Amniotic stem cell (primary cell): ENCODE measurements at regions not wholly inside any gene's neighbourhood (a gene's known extent, or its start where the extent isn't known, plus 50 kb on each side); places are given as distances from the start of the nearest gene placed in this dataset.

Source experiments
- DNase-seq: peaks from one replicate; lab custom pipeline; 2025; lab: John Stamatoyannopoulos, UW

DNA sequence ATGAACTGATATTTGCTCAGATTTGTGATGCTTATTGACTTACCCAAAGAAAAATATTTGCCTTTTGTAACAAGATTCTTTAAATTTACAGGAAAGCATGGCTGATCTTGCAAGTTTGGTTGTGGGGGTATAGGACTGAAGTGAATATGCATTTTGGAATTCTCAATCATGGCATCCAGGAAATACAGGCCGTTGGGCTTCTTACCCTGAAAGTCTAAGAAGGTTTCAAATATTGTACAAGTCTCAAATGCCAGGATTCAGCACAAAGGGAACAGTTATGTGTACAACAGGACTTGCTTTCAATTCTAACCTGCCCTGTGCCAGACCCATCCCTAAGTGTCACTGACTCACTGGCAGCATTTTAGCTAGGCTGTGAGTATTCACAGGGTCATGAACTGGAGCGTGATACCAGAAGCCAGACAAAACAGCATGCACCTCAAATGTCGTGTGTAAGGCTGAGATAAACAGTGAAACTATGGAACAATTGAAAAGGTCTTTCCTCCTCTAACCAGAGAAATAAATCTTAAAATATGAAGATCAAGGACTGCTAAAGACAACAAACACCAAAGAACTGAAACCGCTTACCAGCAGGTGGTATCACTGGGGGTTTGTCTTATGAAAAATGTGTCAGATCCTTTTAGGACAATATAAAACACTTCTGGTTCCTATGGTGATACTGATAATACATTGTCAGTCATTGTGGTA, 168.6 kb upstream of the RGMB start:
- DNase-seq = no peak

DNA sequence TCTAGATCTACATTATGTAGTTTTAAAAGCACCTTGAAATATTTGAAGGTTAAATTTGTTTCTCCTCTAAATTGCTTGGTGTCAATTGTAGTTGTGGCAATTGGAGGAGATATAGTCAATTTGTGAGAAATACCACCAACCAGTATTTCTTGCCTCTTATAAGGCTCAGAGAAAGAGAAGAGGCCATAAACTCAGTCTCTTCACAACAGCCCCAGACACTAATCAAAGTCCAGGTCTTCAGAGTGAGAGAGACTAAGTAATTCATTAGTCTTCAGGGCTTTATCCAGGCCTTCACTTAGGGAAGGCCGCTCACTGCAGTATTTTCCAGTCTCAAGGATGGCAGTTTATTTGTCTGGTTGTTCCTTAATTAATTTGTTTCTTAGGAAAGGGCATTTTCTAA, 168.0 kb upstream of the RGMB start:
- DNase-seq = no peak

DNA sequence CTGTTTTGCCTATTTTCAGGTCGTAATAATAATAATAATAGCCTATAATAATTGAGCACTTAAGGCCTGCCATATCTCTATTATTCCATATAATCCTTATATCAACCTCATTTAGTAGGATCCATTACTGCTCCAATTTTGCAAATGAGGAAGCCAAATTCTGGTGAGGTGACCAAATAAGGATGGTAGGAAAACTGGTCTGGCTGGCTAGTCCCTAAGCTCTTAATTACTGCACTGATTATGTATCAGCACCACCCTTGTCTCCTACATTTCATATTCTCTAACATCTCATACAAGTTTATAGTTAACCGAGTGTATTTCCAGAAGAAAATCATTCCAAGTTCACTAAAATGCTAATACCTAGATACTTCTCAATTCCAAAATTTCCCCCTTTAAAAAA, 166.5 kb upstream of the RGMB start:
- no peak for DNase-seq

DNA sequence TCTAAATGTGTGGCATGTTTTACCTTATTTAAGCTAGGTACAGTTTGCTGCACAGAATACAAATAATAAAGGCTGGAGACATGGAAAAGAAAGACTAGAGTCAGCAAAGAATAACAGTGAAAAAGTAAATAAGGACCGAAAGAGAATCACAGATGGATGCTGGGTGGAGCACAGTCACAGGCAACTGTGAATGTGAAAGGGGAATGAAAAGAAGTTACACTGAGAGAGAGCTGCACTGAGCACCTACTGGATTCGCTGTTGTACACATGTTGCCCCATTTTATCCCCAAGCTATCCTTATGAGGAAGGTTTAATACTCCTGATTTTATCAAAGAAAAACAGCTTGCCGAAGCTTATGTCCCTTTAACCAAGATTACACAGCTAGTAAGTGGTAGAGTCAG, 165.4 kb upstream of the RGMB start:
- DNase-seq = no peak

DNA sequence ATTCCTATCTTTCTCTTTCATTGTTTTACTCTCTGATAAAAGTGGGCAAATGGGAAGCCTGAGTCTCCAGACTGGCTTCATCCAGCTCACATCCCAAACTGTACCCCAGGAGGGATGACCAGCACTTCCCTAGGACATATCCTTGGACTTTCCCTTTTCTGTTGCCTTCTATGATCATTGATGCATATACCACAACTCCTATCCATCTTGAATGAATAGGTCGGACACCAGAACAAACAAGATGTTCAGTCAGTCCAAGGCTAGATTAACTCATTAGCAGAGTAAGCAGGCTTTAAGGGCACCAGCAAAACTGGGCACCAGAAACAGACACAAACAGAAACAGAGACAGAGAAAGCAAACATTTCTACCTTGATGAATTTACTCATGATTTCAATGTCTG, 159.1 kb upstream of the RGMB start:
- DNase-seq = no peak

DNA sequence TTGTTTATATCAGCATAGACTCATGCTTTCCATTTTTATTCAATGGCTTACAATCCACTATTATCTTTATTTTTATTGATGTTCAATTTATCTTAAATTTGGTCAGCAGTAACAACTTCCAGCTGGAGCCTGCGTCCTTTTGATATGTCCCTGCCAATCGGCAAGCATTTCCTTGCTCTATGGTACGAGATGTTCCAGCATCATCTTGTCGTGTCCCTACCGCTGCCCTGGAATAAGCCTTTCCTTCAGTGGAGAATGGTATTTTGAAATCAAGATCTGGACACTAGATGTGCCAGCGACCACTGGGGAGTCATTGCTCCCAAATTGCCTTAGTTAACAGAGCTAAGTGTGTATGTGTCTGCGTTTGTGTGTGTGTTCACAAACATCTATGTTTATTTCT, 151.6 kb upstream of the RGMB start:
- no peak for DNase-seq

DNA sequence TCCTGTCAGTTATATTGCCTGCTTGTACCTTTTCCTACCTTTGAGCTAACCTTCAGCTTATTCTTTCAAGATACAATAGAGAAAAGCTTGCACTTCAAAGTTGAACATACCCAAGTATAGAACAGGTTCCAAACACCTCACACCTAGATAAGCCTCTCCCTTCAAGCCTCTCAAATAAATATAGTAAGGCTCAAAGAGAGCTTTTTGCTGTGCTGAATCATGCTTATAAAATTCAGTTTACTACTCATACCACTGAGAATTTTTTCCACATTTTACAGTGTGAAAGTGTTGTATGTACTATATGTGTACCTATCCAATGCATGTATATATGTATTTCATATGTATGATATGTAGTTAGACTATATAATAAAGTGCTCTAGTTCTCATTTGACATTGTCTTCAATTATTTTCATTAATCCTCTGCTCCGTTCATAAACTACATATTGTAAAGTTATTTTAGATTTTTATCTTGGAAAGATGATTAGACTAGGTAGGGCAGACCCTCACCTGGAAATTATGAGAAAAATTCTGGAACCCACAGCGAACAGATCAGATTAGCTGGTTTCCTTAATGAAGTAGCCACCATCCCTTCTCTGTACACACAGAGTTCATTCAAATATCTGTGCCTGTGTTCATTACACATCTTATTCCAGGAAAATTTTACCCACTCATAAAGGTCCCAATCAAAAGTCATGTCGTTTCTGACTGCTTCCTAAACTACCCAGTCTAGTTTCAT, 149.2 kb upstream of the RGMB start:
- DNase-seq = no peak

DNA sequence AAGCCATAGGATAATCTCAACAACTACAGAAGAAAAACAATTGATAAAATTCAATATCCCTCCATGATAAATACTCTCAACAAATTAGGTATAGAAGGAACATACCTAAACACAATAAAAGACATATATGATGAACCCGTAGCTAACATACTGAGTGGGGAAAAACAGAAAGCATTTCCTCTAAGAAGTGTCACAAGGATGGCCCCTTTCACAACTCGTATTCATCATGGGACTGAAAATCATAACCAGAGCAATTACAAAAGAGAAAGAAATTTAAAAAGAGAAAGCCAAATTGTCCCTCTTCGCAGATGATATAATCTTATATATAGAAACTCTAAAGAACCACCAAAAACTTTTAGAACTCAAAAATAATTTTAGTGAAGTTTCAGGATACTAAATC, 146.3 kb upstream of the RGMB start:
- DNase-seq = no peak

DNA sequence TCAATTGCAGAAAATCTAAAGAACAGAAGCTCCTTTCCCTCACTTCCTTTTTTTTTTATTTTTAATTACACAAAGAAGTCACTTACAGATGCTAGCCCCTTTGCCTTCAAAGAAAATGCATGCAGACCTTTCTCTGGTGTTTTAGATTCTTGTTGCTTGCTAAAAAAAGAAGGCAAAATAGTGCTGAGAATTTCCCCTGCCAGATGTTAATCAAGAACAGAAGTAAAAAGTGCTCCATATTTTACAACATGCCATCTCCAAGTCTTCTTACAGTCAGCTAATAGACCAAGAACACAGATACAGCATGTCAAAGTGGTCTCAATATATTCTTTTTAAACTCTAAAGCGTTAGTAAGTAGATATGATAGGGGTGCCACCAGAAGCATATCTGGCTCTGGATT, 142.8 kb upstream of the RGMB start:
- DNase-seq = no peak

DNA sequence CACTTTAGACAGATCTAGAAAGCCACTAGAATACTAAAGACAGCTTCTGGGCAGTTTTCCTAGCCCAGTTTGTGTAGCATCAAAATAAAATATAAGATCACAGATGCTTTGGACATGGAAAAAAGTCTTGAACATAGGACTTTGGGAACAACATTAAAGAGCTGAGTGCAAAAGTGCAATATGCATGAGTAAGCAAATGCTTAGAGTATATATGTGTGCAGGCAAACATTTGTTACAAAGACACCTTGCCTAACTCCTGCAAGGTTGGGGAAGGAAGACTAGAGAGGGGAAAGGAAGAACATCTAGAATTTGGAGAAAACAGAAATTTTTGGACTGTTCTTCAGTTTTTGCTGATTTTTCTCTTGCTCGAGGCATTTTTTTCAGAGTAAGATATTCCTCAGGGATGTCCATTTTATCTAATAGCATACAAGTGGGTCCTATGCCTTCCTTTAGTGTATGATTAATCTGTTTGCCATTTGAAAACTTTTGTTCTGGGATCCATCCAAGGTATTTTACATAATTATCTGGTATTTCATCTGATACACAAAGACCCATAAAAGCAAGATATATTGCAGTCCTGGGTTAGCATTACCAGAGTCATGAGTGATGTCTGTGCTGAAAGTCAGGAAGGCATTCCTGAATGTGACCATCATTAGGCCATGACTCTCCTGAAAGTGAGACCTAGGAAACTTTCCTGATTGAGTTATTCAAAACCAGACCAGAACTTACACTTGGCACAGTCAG, 142.0 kb upstream of the RGMB start:
- DNase-seq = peak; percentile 38

DNA sequence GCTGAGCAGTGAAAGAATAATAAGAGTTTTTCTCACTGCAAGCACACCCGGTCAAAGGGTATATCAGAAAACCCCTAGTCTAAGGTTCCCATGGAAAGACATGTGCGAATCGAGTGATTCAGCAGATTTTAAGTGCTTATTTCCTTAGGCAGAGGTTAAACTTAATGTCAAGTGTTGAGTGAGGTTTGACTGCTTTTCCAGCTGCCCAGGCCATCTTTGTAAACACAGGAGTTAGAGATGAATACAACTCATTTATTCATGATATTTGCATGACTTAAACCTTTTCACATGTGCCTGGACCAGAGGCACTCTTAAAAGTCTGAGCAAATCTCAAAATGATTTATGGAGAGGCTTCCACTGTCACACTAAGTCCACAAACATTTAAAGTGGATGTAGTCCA, 137.8 kb upstream of the RGMB start:
- DNase-seq = no peak

DNA sequence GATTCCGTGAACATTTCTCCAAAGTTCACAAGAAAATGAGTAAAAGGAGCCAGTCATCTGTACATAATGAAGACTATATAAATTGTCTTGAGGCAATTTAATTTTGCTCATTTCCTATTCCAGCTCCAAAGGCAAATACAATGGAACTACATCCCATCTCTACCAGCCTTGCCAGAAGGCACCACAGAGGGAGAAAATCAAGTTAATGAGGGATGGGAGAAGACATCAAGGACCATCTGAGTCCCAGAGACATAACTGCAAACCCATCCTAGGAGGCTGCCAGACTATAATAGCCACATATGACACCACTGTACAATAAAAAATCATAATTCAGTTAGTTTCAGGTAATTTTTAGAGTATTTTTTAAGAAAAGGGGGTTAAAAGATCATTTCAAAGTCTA, 136.3 kb upstream of the RGMB start:
- no peak for DNase-seq

DNA sequence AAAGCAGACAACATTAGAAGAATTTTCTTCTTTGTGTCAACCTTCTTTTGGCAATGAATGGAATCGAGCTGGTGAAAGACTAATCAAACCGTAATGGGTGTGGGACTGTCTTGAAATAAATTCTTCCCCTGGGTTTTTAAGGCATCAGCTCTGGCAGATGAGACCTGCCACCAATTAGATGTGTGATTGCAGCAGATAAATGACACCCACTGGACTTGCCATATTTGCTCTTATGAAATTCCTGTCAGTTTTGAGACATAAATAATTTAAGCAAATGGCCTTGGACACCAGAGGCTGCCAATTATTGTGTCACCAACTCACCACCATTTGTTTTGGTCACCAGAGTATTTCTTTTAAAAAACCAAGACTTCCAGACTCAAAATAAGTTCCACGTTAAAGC, 135.9 kb upstream of the RGMB start:
- DNase-seq = no peak

DNA sequence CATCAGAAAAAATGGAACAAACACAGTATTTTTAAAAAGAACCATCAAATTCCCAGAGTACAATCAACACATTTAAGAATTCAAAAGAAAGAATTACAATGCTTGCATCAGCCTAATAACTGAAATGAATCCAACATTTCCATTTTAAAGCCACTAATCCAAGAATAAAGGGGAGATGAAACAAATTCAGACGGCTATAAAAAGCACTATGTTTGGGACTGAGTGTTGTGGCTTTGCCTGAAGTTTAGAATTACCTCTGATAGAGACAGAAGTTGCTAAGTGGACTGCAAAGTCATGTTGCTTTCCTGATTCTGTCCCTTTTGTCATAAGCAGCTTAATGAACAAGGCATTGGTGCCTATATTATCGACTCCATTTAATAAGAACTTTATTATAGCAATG, 135.4 kb upstream of the RGMB start:
- no peak for DNase-seq

DNA sequence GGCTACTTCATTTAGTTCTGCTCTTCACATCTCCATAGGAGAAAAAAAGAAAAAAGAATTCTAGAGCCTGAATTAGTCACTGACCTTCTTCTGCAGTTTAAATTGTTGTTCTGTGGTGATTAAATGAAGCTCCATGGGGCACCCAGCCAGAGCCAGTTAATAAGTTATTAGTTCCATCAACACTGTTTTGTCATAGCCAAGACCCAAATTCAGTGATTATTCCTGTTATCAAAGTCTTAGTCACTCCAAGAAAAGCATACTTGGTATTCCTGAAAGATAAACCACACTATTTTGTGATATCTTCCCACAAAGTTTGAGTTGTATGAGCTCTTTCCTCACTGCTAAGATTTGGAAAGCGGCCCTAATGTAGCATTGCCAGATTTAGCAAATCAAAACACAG, 134.8 kb upstream of the RGMB start:
- no peak for DNase-seq

DNA sequence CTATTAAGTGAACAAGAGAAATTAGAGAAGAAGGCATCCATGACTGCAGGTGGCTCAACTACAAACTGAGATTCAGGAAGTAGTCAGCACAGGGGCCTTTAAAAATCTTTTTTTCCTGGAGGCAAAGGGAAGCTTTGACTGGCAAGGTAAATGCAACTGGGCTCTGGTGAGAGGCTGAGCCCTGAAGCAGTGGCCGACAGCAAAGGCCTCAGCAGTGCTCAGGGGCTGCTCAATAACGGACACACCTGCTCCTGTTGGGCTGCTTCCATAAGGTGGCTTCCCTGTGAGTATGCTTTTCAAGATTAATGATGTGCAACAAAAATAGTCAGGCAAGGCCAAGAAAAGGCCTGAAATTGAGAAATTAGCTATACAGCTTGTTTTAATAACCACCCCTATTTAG, 134.2 kb upstream of the RGMB start:
- DNase-seq = no peak

DNA sequence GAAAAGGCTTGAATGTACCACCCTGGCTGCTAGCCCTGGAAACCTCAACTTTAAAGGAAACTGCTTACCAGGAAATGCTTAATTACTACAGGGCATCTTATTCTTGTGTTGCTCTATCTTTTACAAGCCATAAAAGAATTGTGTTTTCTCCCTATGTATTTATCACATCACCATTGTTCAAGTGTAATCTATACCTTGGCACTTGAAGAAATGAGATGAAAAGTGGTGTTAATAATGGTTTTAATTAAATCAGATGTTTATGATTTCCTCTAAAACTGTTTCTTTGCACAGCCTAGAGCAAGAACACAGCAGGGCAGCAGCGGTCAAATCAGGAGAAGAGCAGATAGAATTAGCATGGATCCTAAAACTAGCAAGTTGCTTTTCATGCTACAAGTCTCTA, 131.8 kb upstream of the RGMB start:
- DNase-seq = no peak

DNA sequence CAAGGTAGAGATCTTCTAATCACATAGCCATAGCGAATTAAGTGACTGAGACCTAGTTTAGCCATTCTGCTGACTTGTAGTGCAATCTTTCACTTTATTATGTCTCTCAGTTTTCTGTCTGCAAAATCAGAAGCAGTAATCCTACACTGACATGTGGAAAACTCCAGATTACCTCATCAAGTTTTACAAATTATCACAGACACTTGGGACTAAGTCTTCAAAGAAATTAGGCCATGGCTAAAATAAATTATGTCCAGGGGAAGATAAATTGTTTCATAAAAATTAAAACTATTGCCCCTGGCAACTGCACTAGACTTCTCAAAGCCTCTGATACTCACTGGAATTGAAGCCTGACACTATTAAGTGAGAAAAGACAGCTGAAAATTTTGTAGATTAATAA, 129.9 kb upstream of the RGMB start:
- DNase-seq = no peak

DNA sequence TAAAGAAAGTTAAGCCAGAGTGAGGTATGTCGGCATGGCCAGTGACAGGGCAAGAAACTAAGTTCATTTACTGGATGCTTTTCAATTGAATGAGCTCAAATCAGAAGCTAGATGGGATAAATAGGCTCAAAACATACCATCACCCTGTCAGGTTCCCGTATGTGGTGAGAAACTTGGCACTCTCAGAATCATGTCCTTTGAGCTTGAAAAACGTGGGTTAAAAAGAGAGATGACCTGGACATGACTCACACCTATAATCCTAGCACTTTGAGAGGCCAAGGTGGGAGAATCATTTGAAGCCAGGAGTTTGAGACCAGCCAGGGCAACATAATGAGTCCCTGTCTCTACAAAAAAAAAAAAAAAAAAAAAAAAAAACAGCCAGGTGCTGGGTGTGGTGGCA, 121.7 kb upstream of the RGMB start:
- no peak for DNase-seq

DNA sequence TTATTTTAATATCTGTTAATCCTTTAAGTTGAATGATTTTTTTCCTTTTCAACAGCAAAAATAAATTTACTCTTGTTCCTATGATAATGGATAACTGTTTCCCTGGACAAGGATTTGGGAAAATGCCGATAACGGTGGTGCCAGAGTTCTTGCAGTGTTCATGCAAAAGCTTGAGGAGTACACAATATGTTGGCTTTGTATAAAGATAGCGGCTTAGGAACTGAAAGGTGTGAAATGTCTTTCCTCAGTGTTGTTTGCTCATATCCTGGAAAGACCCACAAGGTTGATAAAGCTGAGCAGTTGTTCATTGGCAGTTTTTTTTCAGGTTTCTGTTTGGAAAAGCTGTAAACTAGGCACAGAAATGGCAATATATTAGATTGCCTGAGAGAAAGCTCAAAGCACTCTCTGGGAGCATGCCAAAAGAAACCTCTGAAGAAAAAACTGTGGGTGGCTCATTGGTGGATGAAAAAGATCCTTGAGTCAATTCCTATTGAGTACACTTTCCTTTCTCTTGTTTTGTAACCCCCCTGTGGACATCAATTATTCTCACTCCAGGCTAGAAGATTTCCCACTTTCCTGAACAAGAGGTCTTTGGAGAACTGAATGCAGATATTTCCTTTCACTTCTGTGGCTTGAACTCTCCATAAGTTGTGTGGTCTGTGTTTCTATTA, 117.2 kb upstream of the RGMB start:
- no peak for DNase-seq

DNA sequence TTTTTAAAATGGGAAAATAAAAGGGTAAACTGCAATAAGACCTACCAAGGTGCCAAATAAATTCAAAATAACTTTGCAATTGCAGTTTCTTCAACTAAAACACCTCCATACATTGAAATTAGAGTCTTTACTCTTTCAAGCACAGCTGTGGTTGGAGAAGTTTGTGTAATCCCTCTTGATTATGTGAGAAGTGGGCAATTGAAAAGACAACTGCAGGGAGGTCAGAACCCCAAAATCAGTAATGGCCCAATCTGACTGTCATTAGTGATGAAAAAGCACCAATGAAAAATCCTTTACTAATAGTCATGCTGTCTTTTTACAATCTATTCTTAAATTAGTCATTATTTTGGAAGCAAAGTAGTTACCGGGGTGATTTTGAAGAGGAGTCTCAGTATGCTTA, 116.7 kb upstream of the RGMB start:
- no peak for DNase-seq

DNA sequence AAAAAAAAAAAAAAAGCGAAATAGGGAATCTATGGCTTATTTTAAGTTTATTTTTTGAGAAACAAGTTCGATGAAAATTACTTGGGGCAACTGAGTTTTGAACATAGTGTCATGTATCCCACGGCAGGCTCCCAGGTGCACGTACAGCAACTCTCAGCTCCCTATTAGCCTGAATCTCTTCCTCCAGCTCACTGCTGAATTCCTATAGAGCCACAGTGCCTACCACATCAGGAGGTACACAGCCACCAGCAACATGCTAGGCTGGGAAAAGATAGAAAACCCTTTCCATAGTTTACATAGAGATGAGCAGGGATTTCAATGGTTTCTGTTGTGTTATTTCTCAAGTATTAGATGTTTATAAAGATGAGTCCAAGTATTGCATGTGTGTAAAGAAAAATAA, 115.9 kb upstream of the RGMB start:
- no peak for DNase-seq

DNA sequence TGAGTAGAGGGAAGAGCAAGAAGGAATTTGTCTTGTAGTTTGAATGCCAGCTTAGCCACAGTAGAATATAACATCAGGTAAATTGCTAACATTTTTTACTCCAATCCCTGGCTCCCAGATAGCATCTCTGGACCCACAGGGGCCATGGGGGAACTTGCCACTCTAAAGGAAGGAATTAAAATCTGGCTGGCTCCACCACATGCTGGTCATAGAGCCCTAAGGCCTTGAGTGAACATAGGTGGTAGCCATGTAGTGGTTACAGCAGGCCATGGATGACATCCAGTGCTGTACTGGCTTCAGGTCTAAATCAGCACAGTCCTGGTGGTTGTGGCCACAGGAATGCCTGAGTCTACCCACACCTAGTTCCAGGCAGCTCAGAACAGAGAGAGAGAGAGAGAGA, 109.9 kb upstream of the RGMB start:
- no peak for DNase-seq
